H54 (cell line): ENCODE measurements at regions not wholly inside any gene's neighbourhood (a gene's known extent, or its start where the extent isn't known, plus 50 kb on each side); places are given as distances from the start of the nearest gene placed in this dataset.

Experiments
- DNase-seq: peaks from one replicate; pipeline ENCODE4 v3.0.0; 2011; ENCODE audit warnings: low spot score, mixed read lengths; ENCODE audit not compliant: insufficient read length
- FAIRE-seq: peaks from 3 replicates; lab custom pipeline; 2011; peaks lifted over from hg19 to GRCh38; lab: Jason Lieb, UNC
- POLR2A ChIP-seq: IDR thresholded peaks from 2 replicates; pipeline ENCODE4 v1.6.1; 2011; ENCODE audit warnings: low read depth, mild to moderate bottlenecking, low read length

DNA sequence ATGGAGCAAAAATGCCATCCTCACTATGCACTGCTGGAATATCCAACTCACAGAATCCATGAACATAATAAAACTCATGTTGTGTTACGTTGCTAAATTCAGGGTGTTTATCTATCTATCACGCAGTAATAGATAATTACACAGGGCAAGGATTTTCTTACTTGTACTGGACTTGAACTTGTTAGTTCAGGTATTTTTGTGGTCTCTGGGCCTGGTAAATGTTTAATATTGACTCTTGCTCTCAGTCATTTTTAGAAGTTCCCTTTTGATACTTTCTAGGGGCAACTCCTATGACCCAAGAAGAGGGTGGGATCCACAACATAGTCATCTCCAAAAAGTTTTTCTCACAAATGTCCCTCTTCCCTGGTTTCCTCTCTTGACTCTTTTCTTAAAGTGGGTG, 522.4 kb upstream of the IGFBP7 start:
- no peak for FAIRE-seq
- DNase-seq: no peak
- no peak for TF ChIP-seq POLR2A

- TF ChIP-seq POLR2A: no peak
- DNase-seq (no peak), FAIRE-seq (no peak)
Observed at GRCh38 chr4:57631147-57631546, 521.0 kb upstream of the IGFBP7 start.

DNA sequence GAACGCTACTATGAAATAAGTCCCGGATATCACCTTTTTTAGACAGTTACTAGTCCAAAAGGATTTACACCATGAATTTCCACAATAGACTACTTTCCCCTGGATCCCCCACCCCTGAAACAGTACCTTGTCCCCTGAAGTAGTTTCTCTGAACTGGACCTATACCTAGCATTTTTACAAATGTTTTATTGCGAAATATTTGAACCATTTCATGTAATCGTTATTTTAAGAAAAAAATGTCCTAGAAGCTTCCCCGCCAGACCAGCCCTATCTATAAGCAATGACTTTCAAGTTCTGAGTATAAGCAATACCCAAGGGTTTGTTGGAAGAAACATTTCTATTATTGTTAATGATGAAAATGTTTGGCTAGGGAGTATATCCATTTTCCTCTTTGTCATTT, 517.8 kb upstream of the IGFBP7 start:
- FAIRE-seq (no peak), DNase-seq (no peak)
- TF ChIP-seq POLR2A: no peak

GRCh38 chr4:57614257-57614932, 504.2 kb upstream of the IGFBP7 start:
- FAIRE-seq (no peak), DNase-seq (no peak)
- TF ChIP-seq POLR2A: no peak

GRCh38 chr4:57612279-57612678, 502.1 kb upstream of the IGFBP7 start:
- no peak for TF ChIP-seq POLR2A
- FAIRE-seq (no peak), DNase-seq (no peak)

- no peak for DNase-seq
- no peak for FAIRE-seq
- no peak for TF ChIP-seq POLR2A
Observed at GRCh38 chr4:57607566-57608180, 497.5 kb upstream of the IGFBP7 start.

GRCh38 chr4:57605376-57605775, 495.2 kb upstream of the IGFBP7 start:
- TF ChIP-seq POLR2A: no peak
- no peak for DNase-seq
- FAIRE-seq: no peak

GRCh38 chr4:57602141-57602540, 492.0 kb upstream of the IGFBP7 start:
- FAIRE-seq (no peak), DNase-seq (no peak)
- no peak for TF ChIP-seq POLR2A

DNA sequence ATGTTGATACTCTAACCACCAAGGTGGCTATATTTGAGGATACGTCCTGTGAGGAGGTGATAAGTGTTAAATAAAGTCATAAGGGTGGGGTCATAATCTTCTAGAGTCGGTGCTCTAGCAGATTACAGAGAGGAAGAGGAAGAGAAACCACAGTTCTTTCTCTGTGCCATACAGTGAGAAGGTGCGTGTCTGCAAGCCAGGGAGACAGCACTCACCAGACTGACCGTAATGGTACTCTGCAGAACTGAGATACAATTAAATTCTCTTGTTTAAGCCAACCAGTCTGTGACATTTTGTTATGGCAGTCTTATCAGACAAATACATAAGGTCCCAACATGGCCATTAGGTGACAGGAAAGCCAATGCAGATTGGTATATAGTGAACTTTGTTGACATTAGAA, 480.9 kb upstream of the IGFBP7 start:
- DNase-seq (no peak), FAIRE-seq (no peak)
- no peak for TF ChIP-seq POLR2A

DNA sequence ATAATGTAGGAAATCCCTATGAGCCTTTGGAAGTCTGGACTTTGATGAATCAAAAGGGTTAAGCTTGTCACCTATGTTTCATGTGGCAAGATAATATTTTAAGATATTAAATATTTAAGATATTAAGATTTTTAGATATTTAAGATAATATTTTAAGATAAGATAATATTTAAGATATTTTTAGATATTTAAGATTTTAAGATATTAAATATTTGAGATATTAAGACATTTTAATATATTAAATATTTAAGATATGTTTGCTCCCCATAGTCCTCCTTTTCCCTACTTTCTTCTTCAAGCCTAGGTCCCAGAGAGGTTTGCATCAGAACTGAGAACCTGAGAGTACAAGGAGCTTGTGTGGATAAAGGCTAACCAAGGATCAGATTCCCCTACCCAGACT, 478.4 kb upstream of the IGFBP7 start:
- FAIRE-seq: no peak
- DNase-seq: no peak
- no peak for TF ChIP-seq POLR2A

GRCh38 chr4:57580710-57581599, 470.8 kb upstream of the IGFBP7 start:
- no peak for TF ChIP-seq POLR2A
- DNase-seq: no peak
- FAIRE-seq: no peak

DNA sequence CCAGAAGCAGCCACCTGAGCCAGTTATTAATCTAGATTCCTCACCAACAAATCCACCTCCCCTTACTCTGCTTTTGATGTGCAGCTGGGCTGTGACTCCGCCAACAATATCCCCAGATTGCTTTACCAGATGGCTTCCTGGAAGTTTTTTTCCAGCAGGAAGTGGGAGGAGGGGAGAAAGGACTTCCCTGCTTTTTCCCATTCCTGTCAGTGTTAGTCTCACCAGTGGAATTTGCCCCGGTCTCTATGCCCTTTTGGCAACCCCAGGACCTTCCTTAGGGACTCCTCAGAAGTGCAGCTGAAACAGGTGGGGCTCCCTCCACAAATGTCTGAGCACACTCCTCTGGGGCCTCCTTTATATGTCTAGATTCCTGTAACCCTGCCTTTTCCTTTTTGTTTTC, 465.2 kb upstream of the IGFBP7 start:
- TF ChIP-seq POLR2A: no peak
- DNase-seq (no peak), FAIRE-seq (no peak)

GRCh38 chr4:57554556-57555092, 444.4 kb upstream of the IGFBP7 start:
- FAIRE-seq: no peak
- TF ChIP-seq POLR2A: no peak
- DNase-seq: no peak

- DNase-seq (no peak), FAIRE-seq (no peak)
- TF ChIP-seq POLR2A: no peak
Observed at GRCh38 chr4:57553728-57554127, 443.5 kb upstream of the IGFBP7 start.
